Esophagus muscularis mucosa (tissue), 3 donors: ENCODE measurements at regions not wholly inside any gene's neighbourhood (a gene's known extent, or its start where the extent isn't known, plus 50 kb on each side); places are given as distances from the start of the nearest gene placed in this dataset.

Source experiments
- CTCF ChIP-seq, 3 experiments: fragments of 200-600 bp in 2 of 3; fragments of 450-650 bp in 1 of 3; sonication (generic) in 2 of 3; IDR thresholded peaks; one replicate each; pipeline ENCODE4 v1.5.1; 2017 to 2019; ENCODE audit warnings: antibody characterized with exemption in 3 of 3, mild to moderate bottlenecking in 2 of 3, moderate library complexity in 1 of 3
- POLR2A ChIP-seq: fragments of 450-650 bp; IDR thresholded peaks from one replicate; pipeline ENCODE4 v1.6.1; 2017; ENCODE audit warnings: antibody characterized with exemption, moderate library complexity, mild to moderate bottlenecking, low read depth
- POLR2AphosphoS5 ChIP-seq, 2 donors: sonication (generic); formaldehyde crosslinking; IDR thresholded peaks; one replicate each; pipeline ENCODE4 v1.6.1; 2017; ENCODE audit warnings: antibody characterized with exemption in 2 of 2

GRCh38 chr11:121928597-121929580 lies 187.1 kb downstream of the BLID start:
- TF ChIP-seq CTCF (IDR thresholded peaks at IDR 0.05) = no peak
- TF ChIP-seq POLR2AphosphoS5 (IDR thresholded peaks at IDR 0.05) = no peak
- TF ChIP-seq POLR2A = no peak
